Urinary bladder (tissue), 3 donors: ENCODE measurements at regions not wholly inside any gene's neighbourhood (a gene's known extent, or its start where the extent isn't known, plus 50 kb on each side); places are given as distances from the start of the nearest gene placed in this dataset.

ENCODE experiments used
- DNase-seq: peaks from one replicate; pipeline ENCODE4 v3.0.0-alpha.2; 2015; ENCODE audit errors: extremely low spot score
- H3K27ac ChIP-seq: one replicate; pipeline ENCODE4 v1.5.1; 2013; ENCODE audit warnings: low read depth, mild to moderate bottlenecking, moderate library complexity
- H3K36me3 ChIP-seq: one replicate; pipeline ENCODE4 v1.6.1; 2013; ENCODE audit warnings: mild to moderate bottlenecking, moderate library complexity; ENCODE audit not compliant: insufficient read depth
- H3K4me1 ChIP-seq: one replicate; pipeline ENCODE4 v1.6.1; 2013; ENCODE audit warnings: mild to moderate bottlenecking, moderate library complexity; ENCODE audit not compliant: insufficient read depth
- H3K4me3 ChIP-seq: one replicate; pipeline ENCODE4 v1.5.1; 2013; ENCODE audit warnings: low read depth, low read length
- WGBS: extraction: QIAGEN DNeasy Blood & Tissue Kit; methylation state at CpG from one replicate; pipeline ENCODE4 v1.1.7; 2013; 5-methylcytosine and 5-hydroxymethylcytosine counted together
- donor health status: healthy with polysubstance abuse.
- donor health status: healthy.

DNA sequence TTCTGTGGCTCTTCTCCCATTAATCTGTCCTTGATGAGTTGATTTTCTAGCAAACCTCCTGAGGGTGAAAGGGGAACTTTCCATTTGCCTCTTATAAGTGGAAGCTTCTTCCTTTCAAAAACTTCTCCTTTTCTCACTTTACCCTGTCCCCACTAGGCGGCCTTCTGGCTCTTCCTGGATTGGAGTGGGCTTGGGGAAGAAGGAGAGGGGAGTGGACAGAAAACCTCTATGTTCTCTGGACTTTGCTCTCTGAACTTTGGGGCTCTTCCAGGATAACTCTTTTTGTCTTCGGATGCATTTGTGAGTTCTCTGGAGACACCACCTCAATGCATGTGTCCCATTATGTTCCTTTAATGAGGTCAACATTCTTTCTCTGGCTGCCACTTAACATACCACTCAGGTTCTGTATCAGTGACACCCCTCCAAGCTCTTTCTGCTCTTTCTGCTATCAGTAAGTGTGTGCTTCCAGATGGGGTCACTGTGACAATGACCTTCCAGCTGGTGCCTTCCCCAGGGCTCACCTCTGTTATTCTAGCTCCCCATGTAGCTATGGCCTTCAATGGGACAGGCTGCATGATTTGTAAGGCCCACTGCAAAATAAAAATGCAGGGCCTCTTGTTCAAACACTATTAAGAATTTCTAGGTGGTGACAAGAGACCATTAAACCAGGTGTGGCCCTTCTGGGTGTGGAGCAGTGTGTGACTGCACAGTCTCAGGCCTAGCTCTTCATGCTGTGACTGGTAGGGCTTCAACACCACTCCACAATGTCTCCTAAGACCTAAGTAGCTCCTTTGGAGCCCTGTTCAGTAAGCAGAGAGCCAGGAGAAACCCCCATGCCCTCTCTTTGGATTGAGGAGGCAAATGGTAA is 389.2 kb downstream of the EFNB2 start:
- no peak for DNase-seq
- Histone ChIP-seq H3K36me3 (no peaks in the 10 kb centered on the region), H3K27ac (no peak overlapping the region), H3K4me1 (peaks cover 1% of the 10 kb centered on the region), H3K4me3 (no peak overlapping the region)
- 94% methylated on average over 2 of the region's 2 CpGs for WGBS

GRCh38 chr13:106145070-106145469 is 390.4 kb downstream of the EFNB2 start:
- H3K36me3 ChIP-seq, result no peaks in the 10 kb centered on the region
- no peak for DNase-seq
- WGBS, result 95% methylated on average over 1 of the region's 1 CpG
- H3K4me3 ChIP-seq, result no peak overlapping the region
- no peak overlapping the region for H3K27ac ChIP-seq
- H3K4me1 ChIP-seq, result peaks cover 1% of the 10 kb centered on the region

GRCh38 chr13:106143930-106144709 is 391.3 kb downstream of the EFNB2 start:
- no peak for DNase-seq
- 59% methylated on average over 2 of the region's 2 CpGs for WGBS
- H3K27ac ChIP-seq, result no peak overlapping the region
- H3K4me1 ChIP-seq, result peaks cover 1% of the 10 kb centered on the region
- no peaks in the 10 kb centered on the region for H3K36me3 ChIP-seq
- no peak overlapping the region for H3K4me3 ChIP-seq

DNA sequence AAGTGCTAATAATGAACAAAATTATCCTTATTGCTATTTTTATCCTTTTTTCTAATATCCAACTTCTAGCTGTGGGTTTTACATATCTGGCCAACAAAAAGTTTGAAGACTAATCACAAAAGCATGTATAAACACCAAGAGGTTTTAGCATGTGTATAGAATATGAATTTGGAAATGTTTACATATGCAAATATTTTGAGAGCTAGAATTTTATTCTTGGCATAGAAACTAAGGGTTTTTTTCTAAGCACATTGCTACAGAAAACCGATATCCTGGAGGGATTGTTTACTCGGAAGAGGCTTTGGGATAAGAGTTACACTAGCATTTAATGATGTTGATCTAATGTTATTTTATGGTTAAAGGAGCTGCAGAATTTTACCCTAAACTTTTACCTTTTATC is 392.1 kb downstream of the EFNB2 start:
- WGBS, result 29% methylated on average over 2 of the region's 2 CpGs
- no peak for DNase-seq
- H3K27ac ChIP-seq, result no peak overlapping the region
- H3K4me3 ChIP-seq, result no peak overlapping the region
- peaks cover 1% of the 10 kb centered on the region for H3K4me1 ChIP-seq
- H3K36me3 ChIP-seq, result no peaks in the 10 kb centered on the region

- Histone ChIP-seq H3K4me3 (no peak overlapping the region), H3K36me3 (no peaks in the 10 kb centered on the region), H3K4me1 (peaks cover 1% of the 10 kb centered on the region), H3K27ac (no peak overlapping the region)
- no peak for DNase-seq
- 83% methylated on average over 1 of the region's 1 CpG for WGBS
Observed at GRCh38 chr13:106140476-106140875, 395.0 kb downstream of the EFNB2 start.

DNA sequence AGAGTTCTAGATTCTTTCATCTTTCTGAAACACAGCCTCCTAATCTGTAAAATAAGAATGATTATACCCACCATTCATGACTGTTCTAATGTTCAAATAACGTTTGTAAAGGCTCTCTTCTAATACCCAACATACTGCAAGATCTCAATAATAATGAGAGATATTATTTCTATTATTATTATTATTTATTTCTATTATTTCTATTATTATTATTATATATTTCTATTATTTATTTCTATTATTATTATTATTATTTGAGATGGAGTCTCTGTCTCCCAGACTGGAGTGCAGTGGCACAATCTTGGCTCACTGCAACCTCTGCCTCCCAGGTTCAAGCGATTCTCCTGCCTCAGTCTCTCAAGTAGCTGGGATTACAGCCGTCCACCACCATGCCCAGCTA is 395.5 kb downstream of the EFNB2 start:
- DNase-seq, result no peak
- Histone ChIP-seq H3K4me3 (no peak overlapping the region), H3K36me3 (no peaks in the 10 kb centered on the region), H3K27ac (no peak overlapping the region), H3K4me1 (peaks cover 1% of the 10 kb centered on the region)
- WGBS, result 93% methylated on average over 3 of the region's 3 CpGs

DNA sequence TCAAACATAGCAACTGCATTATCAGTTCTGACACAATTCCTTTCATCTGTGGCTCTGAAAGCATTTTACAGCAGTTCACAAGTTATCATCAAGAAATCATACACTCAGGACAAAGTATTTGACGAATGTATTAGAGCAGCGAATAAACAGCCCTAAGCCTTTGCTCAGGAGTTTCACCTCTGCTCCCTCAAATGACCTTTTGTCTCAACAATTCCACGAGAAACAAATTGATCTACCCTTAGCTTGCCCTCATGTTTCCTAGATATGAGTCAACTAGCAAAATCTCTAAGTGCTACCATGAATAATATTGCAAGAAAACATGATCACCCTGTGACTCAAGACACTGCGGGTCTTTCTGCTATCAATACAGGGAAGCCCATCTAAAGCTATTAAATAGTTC is 396.1 kb downstream of the EFNB2 start:
- WGBS, result 62% methylated on average over 4 of the region's 4 CpGs
- no peak overlapping the region for H3K27ac ChIP-seq
- peaks cover 1% of the 10 kb centered on the region for H3K4me1 ChIP-seq
- no peak for DNase-seq
- no peaks in the 10 kb centered on the region for H3K36me3 ChIP-seq
- no peak overlapping the region for H3K4me3 ChIP-seq

DNA sequence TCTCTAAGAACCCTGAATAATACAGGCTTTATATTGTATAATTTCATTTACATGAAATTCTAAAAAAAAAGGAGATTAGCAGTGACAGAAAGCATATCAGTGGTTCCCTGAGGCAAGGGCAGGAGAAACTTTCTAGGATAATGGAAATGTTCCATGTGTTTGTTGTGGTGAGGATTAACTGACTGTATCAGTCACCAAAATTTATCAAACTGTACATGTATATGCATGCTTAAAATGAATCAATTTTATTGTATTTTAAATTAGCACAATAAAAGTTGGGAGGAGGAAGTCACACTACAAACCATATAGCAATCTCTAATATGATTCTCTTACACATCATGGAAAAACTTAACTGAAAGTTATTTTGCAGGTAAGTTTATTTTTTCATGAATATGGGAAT is 396.8 kb downstream of the EFNB2 start:
- Histone ChIP-seq H3K27ac (no peak overlapping the region), H3K4me3 (no peak overlapping the region), H3K4me1 (peaks cover 1% of the 10 kb centered on the region), H3K36me3 (no peaks in the 10 kb centered on the region)
- DNase-seq, result no peak

DNA sequence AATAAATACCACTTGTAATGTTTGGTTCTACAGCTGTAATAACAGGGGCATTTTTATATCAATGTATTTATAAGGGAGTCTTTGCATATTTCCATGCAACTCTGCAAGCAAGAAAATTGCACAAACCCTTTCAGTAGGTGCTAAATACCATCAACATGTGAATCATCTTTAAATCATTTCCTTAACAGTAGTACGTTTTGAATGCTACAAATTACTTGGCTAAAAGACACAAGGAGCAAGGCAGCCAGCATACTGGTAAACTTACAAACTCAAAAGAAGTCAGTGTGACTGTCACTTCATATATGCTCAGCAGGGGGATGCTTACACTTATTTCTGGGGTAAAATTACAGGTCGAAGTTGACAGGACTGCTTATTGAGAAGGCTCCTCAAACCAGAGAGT is 402.4 kb downstream of the EFNB2 start:
- WGBS, result 47% methylated on average over 2 of the region's 2 CpGs
- Histone ChIP-seq H3K4me1 (no peaks in the 10 kb centered on the region), H3K36me3 (no peaks in the 10 kb centered on the region), H3K27ac (no peak overlapping the region), H3K4me3 (no peak overlapping the region)
- DNase-seq, result no peak

DNA sequence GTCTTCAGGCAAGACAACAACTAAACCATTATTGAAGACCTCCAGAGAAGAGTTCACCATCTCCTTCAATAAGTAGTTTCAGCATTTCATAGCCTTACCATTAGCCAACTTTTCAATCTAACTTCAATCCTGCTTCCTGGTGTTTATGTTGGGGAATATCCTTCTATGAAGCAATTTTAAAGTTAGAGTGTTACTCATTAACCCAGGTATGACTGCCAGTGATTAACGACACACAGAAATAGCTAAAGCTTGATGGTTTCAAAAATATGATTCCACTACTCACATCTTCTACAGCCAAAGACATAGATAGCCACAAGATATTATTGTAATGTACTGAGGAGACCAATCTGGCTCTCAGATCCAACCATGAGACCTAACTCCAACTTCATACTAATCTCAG is 403.2 kb downstream of the EFNB2 start:
- no peaks in the 10 kb centered on the region for H3K36me3 ChIP-seq
- H3K4me3 ChIP-seq, result no peak overlapping the region
- DNase-seq, result no peak
- 91% methylated on average over 1 of the region's 1 CpG for WGBS
- H3K4me1 ChIP-seq, result no peaks in the 10 kb centered on the region
- no peak overlapping the region for H3K27ac ChIP-seq

- no peaks in the 10 kb centered on the region for H3K4me1 ChIP-seq
- 75% methylated on average over 2 of the region's 2 CpGs for WGBS
- H3K27ac ChIP-seq, result no peak overlapping the region
- H3K36me3 ChIP-seq, result no peaks in the 10 kb centered on the region
- no peak for DNase-seq
- H3K4me3 ChIP-seq, result no peak overlapping the region
Observed at GRCh38 chr13:106129993-106130392, 405.5 kb downstream of the EFNB2 start.

DNA sequence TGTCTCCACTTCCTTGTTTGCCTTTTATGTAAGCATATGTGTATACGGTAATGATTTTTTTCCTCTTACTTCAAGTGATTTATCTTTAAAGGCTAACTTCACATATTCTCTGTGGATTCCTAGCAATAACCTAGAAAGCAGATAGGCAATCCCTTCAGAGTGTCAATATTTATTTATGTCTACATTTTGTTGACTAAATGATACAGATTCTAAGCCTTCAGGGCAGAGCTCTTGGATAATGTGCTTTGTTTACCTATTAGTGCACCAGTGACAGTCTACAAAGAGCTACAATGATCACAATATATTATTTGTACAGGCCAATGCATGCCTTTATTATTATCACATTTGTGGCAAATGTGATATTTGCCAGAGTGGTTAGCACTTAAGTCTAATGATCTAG is 406.2 kb downstream of the EFNB2 start:
- 70% methylated on average over 1 of the region's 1 CpG for WGBS

GRCh38 chr13:106122234-106122633 is 413.2 kb downstream of the EFNB2 start:
- WGBS, result 83% methylated on average over 4 of the region's 4 CpGs
- no peaks in the 10 kb centered on the region for H3K36me3 ChIP-seq
- H3K4me1 ChIP-seq, result no peaks in the 10 kb centered on the region
- H3K4me3 ChIP-seq, result no peak overlapping the region
- no peak overlapping the region for H3K27ac ChIP-seq
- no peak for DNase-seq

More for the DNA sequence above, 406.2 kb downstream of the EFNB2 start:
- no peak overlapping the region for H3K27ac ChIP-seq
- H3K36me3 ChIP-seq, result no peaks in the 10 kb centered on the region
- no peaks in the 10 kb centered on the region for H3K4me1 ChIP-seq
- no peak for DNase-seq
- H3K4me3 ChIP-seq, result no peak overlapping the region

DNA sequence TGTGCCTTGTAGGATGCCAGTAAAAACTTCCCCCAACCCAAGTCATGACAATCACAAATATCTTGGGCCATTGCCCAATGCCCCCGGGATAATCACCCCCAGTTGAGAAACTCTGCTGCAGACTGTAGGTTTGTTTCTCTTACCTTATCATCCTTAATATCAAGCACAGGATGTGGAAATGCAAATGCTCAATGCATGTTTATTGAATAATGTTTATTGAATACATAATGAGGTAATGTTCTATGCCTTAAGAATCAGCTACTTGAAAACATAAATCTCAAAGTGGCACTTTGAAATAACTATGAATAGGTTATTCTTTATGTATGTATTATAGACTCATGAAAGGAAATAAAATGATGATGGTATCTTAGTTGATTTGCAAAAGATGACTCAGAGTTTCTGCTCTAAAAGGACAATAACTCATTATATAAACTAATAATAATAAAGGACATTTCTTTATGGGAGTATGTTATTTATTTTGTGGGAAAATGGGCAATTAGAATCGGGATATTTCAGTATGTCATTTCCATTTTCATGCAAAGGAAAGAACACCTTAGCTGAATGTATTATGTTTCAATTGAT is 414.2 kb downstream of the EFNB2 start:
- H3K36me3 ChIP-seq, result no peaks in the 10 kb centered on the region
- H3K4me3 ChIP-seq, result no peak overlapping the region
- no peak for DNase-seq
- H3K4me1 ChIP-seq, result no peaks in the 10 kb centered on the region
- WGBS, result 64% methylated on average over 2 of the region's 2 CpGs
- no peak overlapping the region for H3K27ac ChIP-seq
